PFSK-1 (cell line): ENCODE measurements at regions not wholly inside any gene's neighbourhood (a gene's known extent, or its start where the extent isn't known, plus 50 kb on each side); places are given as distances from the start of the nearest gene placed in this dataset.

Experiments
- FOXP2 ChIP-seq: optimal IDR thresholded peaks from 2 replicates; pipeline ENCODE3; 2011; ENCODE audit warnings: borderline replicate concordance, control low read depth, inconsistent platforms; ENCODE audit not compliant: insufficient read depth; ENCODE audit errors: extremely low read length, extremely low read depth
- POLR2AphosphoS5 ChIP-seq: IDR thresholded peaks from 2 replicates; pipeline ENCODE4 v1.6.1; 2012; ENCODE audit warnings: low read depth, mild to moderate bottlenecking, control low read depth, low read length, moderate library complexity
- SIN3A ChIP-seq: IDR thresholded peaks from 2 replicates; pipeline ENCODE4 v1.6.1; 2012; ENCODE audit warnings: mild to moderate bottlenecking, low read length, moderate library complexity, borderline replicate concordance; ENCODE audit not compliant: insufficient read depth
- TAF1 ChIP-seq: IDR thresholded peaks from 2 replicates; pipeline ENCODE4 v1.6.1; 2012; ENCODE audit warnings: low read length, control low read depth, borderline replicate concordance; ENCODE audit not compliant: insufficient read depth
- TF ChIP-seq, protein P1 (sequence below), 2 experiments: IDR thresholded peaks; 2 replicates each; pipeline versions ENCODE4 v1.6.1 to v1.8.0; 2011 to 2012; ENCODE audit warnings: low read depth in 2 of 2, low read length in 2 of 2, control low read depth in 1 of 2, inconsistent platforms in 1 of 2, mild to moderate bottlenecking in 1 of 2, moderate library complexity in 1 of 2; ENCODE audit not compliant: insufficient read depth in 1 of 2

DNA sequence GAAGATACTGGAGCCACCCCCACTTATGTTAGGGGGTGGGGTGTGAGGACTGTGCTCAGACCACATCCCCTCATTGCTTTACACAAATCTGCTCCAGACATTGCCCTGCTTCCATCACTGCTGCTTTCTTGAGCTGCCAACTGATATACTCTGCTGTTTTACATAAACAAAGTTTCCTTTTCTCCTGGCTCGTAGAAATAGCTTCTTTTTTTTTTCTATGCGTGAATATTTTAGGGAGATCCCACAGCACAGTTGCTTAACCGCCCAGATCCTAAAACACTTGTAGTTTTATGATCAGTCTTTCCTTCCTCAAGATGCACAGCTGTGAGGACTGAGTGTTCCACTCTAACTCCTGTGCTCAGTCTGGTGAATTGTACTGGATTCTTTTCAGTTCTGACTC lies 768.4 kb downstream of the PCDH18 start:
- TF ChIP-seq POLR2AphosphoS5 (no peak), SIN3A (no peak), TAF1 (no peak), FOXP2 (no peak)
- TF ChIP-seq, protein P1, sequence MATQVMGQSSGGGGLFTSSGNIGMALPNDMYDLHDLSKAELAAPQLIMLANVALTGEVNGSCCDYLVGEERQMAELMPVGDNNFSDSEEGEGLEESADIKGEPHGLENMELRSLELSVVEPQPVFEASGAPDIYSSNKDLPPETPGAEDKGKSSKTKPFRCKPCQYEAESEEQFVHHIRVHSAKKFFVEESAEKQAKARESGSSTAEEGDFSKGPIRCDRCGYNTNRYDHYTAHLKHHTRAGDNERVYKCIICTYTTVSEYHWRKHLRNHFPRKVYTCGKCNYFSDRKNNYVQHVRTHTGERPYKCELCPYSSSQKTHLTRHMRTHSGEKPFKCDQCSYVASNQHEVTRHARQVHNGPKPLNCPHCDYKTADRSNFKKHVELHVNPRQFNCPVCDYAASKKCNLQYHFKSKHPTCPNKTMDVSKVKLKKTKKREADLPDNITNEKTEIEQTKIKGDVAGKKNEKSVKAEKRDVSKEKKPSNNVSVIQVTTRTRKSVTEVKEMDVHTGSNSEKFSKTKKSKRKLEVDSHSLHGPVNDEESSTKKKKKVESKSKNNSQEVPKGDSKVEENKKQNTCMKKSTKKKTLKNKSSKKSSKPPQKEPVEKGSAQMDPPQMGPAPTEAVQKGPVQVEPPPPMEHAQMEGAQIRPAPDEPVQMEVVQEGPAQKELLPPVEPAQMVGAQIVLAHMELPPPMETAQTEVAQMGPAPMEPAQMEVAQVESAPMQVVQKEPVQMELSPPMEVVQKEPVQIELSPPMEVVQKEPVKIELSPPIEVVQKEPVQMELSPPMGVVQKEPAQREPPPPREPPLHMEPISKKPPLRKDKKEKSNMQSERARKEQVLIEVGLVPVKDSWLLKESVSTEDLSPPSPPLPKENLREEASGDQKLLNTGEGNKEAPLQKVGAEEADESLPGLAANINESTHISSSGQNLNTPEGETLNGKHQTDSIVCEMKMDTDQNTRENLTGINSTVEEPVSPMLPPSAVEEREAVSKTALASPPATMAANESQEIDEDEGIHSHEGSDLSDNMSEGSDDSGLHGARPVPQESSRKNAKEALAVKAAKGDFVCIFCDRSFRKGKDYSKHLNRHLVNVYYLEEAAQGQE (IDR thresholded peaks at IDR 0.05; ENCODE audit: insufficient read depth in 1 of 2, low read depth in 2 of 2, low read length in 2 of 2), result no peak
